ENCODE measurements at regions not wholly inside any gene's neighbourhood (a gene's known extent, or its start where the extent isn't known, plus 50 kb on each side); places are given as distances from the start of the nearest gene placed in this dataset.

GRCh38 chr12:91613223-91613779 is 430.7 kb upstream of the DCN start:
- H3K27me3 ChIP-seq (replicated peaks), result no peaks in the 10 kb centered on the region
- H3K27ac ChIP-seq, result no peak overlapping the region
- no peaks in the 10 kb centered on the region for H3K4me1 ChIP-seq (replicated peaks)
- H3K4me3 ChIP-seq, result no peak overlapping the region
- DNase-seq (ENCODE audit: low read depth in 1 of 2, low spot score in 2 of 2), result no peak
- H3K36me3 ChIP-seq, result no peaks in the 10 kb centered on the region
- H3K9me3 ChIP-seq (replicated peaks), result no peaks in the 10 kb centered on the region

- no peaks in the 10 kb centered on the region for H3K36me3 ChIP-seq
- H3K27ac ChIP-seq, result no peak overlapping the region
- no peaks in the 10 kb centered on the region for H3K4me1 ChIP-seq (replicated peaks)
- H3K9me3 ChIP-seq (replicated peaks), result no peaks in the 10 kb centered on the region
- H3K4me3 ChIP-seq, result no peak overlapping the region
- H3K27me3 ChIP-seq (replicated peaks), result no peaks in the 10 kb centered on the region
- DNase-seq (ENCODE audit: low read depth in 1 of 2, low spot score in 2 of 2), result no peak
Observed at GRCh38 chr12:91610561-91610960, 427.9 kb upstream of the DCN start.

- H3K4me1 ChIP-seq (replicated peaks), result no peaks in the 10 kb centered on the region
- H3K27me3 ChIP-seq (replicated peaks), result no peaks in the 10 kb centered on the region
- H3K27ac ChIP-seq, result no peak overlapping the region
- no peak for DNase-seq (ENCODE audit: low read depth in 1 of 2, low spot score in 2 of 2)
- no peak overlapping the region for H3K4me3 ChIP-seq
- no peaks in the 10 kb centered on the region for H3K36me3 ChIP-seq
- no peaks in the 10 kb centered on the region for H3K9me3 ChIP-seq (replicated peaks)
Observed at GRCh38 chr12:91609283-91609682, 426.7 kb upstream of the DCN start.

GRCh38 chr12:91608542-91608941 is 425.9 kb upstream of the DCN start:
- no peaks in the 10 kb centered on the region for H3K9me3 ChIP-seq (replicated peaks)

GRCh38 chr12:91606662-91607377 is 424.2 kb upstream of the DCN start:
- no peaks in the 10 kb centered on the region for H3K4me1 ChIP-seq (replicated peaks)
- no peaks in the 10 kb centered on the region for H3K36me3 ChIP-seq
- no peak overlapping the region for H3K27ac ChIP-seq
- no peak for DNase-seq (ENCODE audit: low read depth in 1 of 2, low spot score in 2 of 2)
- H3K9me3 ChIP-seq (replicated peaks), result no peaks in the 10 kb centered on the region
- H3K27me3 ChIP-seq (replicated peaks), result no peaks in the 10 kb centered on the region
- no peak overlapping the region for H3K4me3 ChIP-seq

More at GRCh38 chr12:91608542-91608941, 425.9 kb upstream of the DCN start:
- H3K4me1 ChIP-seq (replicated peaks), result no peaks in the 10 kb centered on the region
- no peak overlapping the region for H3K4me3 ChIP-seq
- H3K27ac ChIP-seq, result no peak overlapping the region
- H3K27me3 ChIP-seq (replicated peaks), result no peaks in the 10 kb centered on the region
- H3K36me3 ChIP-seq, result no peaks in the 10 kb centered on the region
- DNase-seq (ENCODE audit: low read depth in 1 of 2, low spot score in 2 of 2), result no peak

- Histone ChIP-seq H3K36me3 (no peaks in the 10 kb centered on the region), H3K27ac (no peak overlapping the region), H3K4me1 (replicated peaks) (no peaks in the 10 kb centered on the region), H3K27me3 (replicated peaks) (no peaks in the 10 kb centered on the region), H3K9me3 (replicated peaks) (no peaks in the 10 kb centered on the region), H3K4me3 (no peak overlapping the region)
- no peak for DNase-seq (ENCODE audit: low read depth in 1 of 2, low spot score in 2 of 2)
Observed at GRCh38 chr12:91604897-91605296, 422.3 kb upstream of the DCN start.

GRCh38 chr12:91603060-91603459 is 420.4 kb upstream of the DCN start:
- H3K27ac ChIP-seq, result no peak overlapping the region
- no peaks in the 10 kb centered on the region for H3K9me3 ChIP-seq (replicated peaks)
- H3K4me3 ChIP-seq, result no peak overlapping the region
- no peaks in the 10 kb centered on the region for H3K36me3 ChIP-seq
- H3K27me3 ChIP-seq (replicated peaks), result no peaks in the 10 kb centered on the region
- no peak for DNase-seq (ENCODE audit: low read depth in 1 of 2, low spot score in 2 of 2)
- no peaks in the 10 kb centered on the region for H3K4me1 ChIP-seq (replicated peaks)

- no peak for DNase-seq (ENCODE audit: low read depth in 1 of 2, low spot score in 2 of 2)
- Histone ChIP-seq H3K27me3 (replicated peaks) (no peaks in the 10 kb centered on the region), H3K27ac (no peak overlapping the region), H3K4me3 (no peak overlapping the region), H3K36me3 (no peaks in the 10 kb centered on the region), H3K4me1 (replicated peaks) (no peaks in the 10 kb centered on the region), H3K9me3 (replicated peaks) (no peaks in the 10 kb centered on the region)
Observed at GRCh38 chr12:91601054-91601453, 418.4 kb upstream of the DCN start.

- no peaks in the 10 kb centered on the region for H3K9me3 ChIP-seq (replicated peaks)
- no peaks in the 10 kb centered on the region for H3K4me1 ChIP-seq (replicated peaks)
- no peak overlapping the region for H3K4me3 ChIP-seq
- H3K27me3 ChIP-seq (replicated peaks), result no peaks in the 10 kb centered on the region
- H3K27ac ChIP-seq, result no peak overlapping the region
- DNase-seq (ENCODE audit: low read depth in 1 of 2, low spot score in 2 of 2), result no peak
- no peaks in the 10 kb centered on the region for H3K36me3 ChIP-seq
Observed at GRCh38 chr12:91594715-91595114, 412.1 kb upstream of the DCN start.

- Histone ChIP-seq H3K4me3 (no peak overlapping the region), H3K36me3 (no peaks in the 10 kb centered on the region), H3K27me3 (replicated peaks) (0 out of 2 replicates have a peak, but pooled peaks cover 3% of the 10 kb centered on the region), H3K4me1 (replicated peaks) (no peaks in the 10 kb centered on the region), H3K9me3 (replicated peaks) (no peaks in the 10 kb centered on the region), H3K27ac (no peak overlapping the region)
- no peak for DNase-seq (ENCODE audit: low read depth in 1 of 2, low spot score in 2 of 2)
Observed at GRCh38 chr12:91591639-91591987, 409.0 kb upstream of the DCN start.

- H3K27me3 ChIP-seq (replicated peaks), result 0 out of 2 replicates have a peak, but pooled peaks cover 3% of the 10 kb centered on the region
- no peaks in the 10 kb centered on the region for H3K9me3 ChIP-seq (replicated peaks)
- no peaks in the 10 kb centered on the region for H3K36me3 ChIP-seq
- H3K4me3 ChIP-seq, result no peak overlapping the region
- H3K4me1 ChIP-seq (replicated peaks), result no peaks in the 10 kb centered on the region
- H3K27ac ChIP-seq, result no peak overlapping the region
- DNase-seq (ENCODE audit: low read depth in 1 of 2, low spot score in 2 of 2), result no peak
Observed at GRCh38 chr12:91590966-91591638, 408.5 kb upstream of the DCN start.

- Histone ChIP-seq H3K9me3 (replicated peaks) (no peaks in the 10 kb centered on the region), H3K4me1 (replicated peaks) (no peaks in the 10 kb centered on the region), H3K36me3 (no peaks in the 10 kb centered on the region), H3K27ac (no peak overlapping the region), H3K4me3 (no peak overlapping the region), H3K27me3 (replicated peaks) (0 out of 2 replicates have a peak, but pooled peaks cover 3% of the 10 kb centered on the region)
- no peak for DNase-seq (ENCODE audit: low read depth in 1 of 2, low spot score in 2 of 2)
Observed at GRCh38 chr12:91588874-91589454, 406.3 kb upstream of the DCN start.

GRCh38 chr12:91586015-91586414 is 403.4 kb upstream of the DCN start:
- Histone ChIP-seq H3K4me3 (no peak overlapping the region), H3K27ac (no peak overlapping the region), H3K9me3 (replicated peaks) (no peaks in the 10 kb centered on the region), H3K27me3 (replicated peaks) (0 out of 2 replicates have a peak, but pooled peaks cover 3% of the 10 kb centered on the region), H3K4me1 (replicated peaks) (no peaks in the 10 kb centered on the region), H3K36me3 (no peaks in the 10 kb centered on the region)
- no peak for DNase-seq (ENCODE audit: low read depth in 1 of 2, low spot score in 2 of 2)

- H3K4me3 ChIP-seq, result no peak overlapping the region
- H3K36me3 ChIP-seq, result no peaks in the 10 kb centered on the region
- H3K27me3 ChIP-seq (replicated peaks), result 0 out of 2 replicates have a peak, but pooled peaks cover 3% of the 10 kb centered on the region
- H3K9me3 ChIP-seq (replicated peaks), result no peaks in the 10 kb centered on the region
- H3K27ac ChIP-seq, result no peak overlapping the region
- no peak for DNase-seq (ENCODE audit: low read depth in 1 of 2, low spot score in 2 of 2)
- H3K4me1 ChIP-seq (replicated peaks), result no peaks in the 10 kb centered on the region
Observed at GRCh38 chr12:91582811-91583210, 400.2 kb upstream of the DCN start.

Measured in SJSA1 (cell line).